Fibroblast of the aortic adventitia (primary cell): ENCODE measurements at regions not wholly inside any gene's neighbourhood (a gene's known extent, or its start where the extent isn't known, plus 50 kb on each side); places are given as distances from the start of the nearest gene placed in this dataset.

ENCODE experiments used
- DNase-seq: peaks from one replicate; pipeline ENCODE4 v3.0.0-alpha.2; 2010; ENCODE audit warnings: low read depth
- H3K4me3 ChIP-seq: 2 replicates; pipeline ENCODE4 v1.5.1; 2011; ENCODE audit warnings: low read depth, mild to moderate bottlenecking, control low read depth, low read length, moderate library complexity
- CTCF ChIP-seq: IDR thresholded peaks from 2 replicates; pipeline ENCODE4 v1.5.1; 2011; ENCODE audit warnings: mild to moderate bottlenecking, low read length, control low read depth, inconsistent platforms; ENCODE audit not compliant: insufficient read depth

DNA sequence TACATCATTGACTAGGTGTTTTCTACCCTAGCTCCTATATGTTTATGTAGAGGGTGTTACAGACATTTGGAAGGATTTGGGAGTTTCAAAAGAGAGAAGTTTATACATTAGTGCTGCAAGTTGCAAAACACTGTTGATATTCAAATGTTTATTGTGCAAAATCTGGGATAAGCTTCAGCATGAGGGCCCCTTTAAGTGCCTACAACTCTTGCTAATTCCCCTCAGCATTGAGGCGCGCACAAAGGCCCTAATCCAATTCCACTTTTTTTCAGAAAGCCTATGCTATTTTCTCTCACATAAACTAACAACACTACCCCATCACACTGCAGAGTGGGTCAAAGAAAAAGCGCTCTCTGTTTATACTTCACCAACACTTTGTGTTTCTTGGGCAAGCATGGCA, 208.0 kb downstream of the NR2F2 start:
- no peak for DNase-seq
- H3K4me3 ChIP-seq = no peak overlapping the region
- TF ChIP-seq CTCF = no peak

DNA sequence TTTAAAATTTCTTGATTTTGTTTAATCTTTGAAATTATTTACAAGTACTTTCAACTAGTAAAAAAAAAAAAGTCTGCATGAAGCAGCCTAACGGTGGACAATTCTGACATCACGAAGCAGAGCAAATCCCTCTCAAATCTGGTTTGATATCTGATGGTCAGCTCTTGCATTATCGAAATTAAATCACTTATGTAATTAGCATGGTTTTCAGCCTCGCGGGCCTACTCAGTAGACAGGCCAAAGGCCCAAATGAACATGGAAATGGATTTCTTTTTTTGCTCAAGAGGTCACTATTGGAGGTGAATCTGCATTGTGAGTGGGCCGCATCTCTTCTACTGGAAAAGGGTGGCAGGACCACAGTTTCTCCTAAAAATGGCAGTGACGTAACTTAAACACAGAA, 209.8 kb downstream of the NR2F2 start:
- DNase-seq = no peak
- no peak overlapping the region for H3K4me3 ChIP-seq
- no peak for TF ChIP-seq CTCF

- TF ChIP-seq CTCF = no peak
- DNase-seq = no peak
- H3K4me3 ChIP-seq = no peak overlapping the region
Observed at GRCh38 chr15:96542130-96542770, 211.8 kb downstream of the NR2F2 start.

- no peak for TF ChIP-seq CTCF
- H3K4me3 ChIP-seq = no peak overlapping the region
- no peak for DNase-seq
Observed at GRCh38 chr15:96544162-96544756, 213.8 kb downstream of the NR2F2 start.

GRCh38 chr15:96549136-96549535, 218.6 kb downstream of the NR2F2 start:
- DNase-seq = no peak
- TF ChIP-seq CTCF = no peak
- no peak overlapping the region for H3K4me3 ChIP-seq

- DNase-seq = no peak
- TF ChIP-seq CTCF = no peak
- no peak overlapping the region for H3K4me3 ChIP-seq
Observed at GRCh38 chr15:96551196-96551595, 220.7 kb downstream of the NR2F2 start.

- H3K4me3 ChIP-seq = no peak overlapping the region
- TF ChIP-seq CTCF = no peak
- DNase-seq = no peak
Observed at GRCh38 chr15:96551722-96552121, 221.2 kb downstream of the NR2F2 start.
